Thymus (tissue), 11 donors: ENCODE measurements at regions not wholly inside any gene's neighbourhood (a gene's known extent, or its start where the extent isn't known, plus 50 kb on each side); places are given as distances from the start of the nearest gene placed in this dataset.

Experiments
- DNase-seq, 9 donors: peaks; one replicate each; pipeline ENCODE4 v3.0.0-alpha.2; 2013; ENCODE audit warnings: low spot score in 9 of 9, low read depth in 6 of 9, missing footprints in 1 of 9
- H3K27ac ChIP-seq, 2 donors: one replicate each; pipeline ENCODE4 v1.5.1; 2013; ENCODE audit warnings: control low read depth in 1 of 2, low read depth in 1 of 2, low read length in 1 of 2, mild to moderate bottlenecking in 1 of 2, moderate library complexity in 1 of 2
- H3K27me3 ChIP-seq, 2 donors: one replicate each; pipeline ENCODE4 v1.5.1; 2013; ENCODE audit warnings: low read length in 1 of 2; ENCODE audit not compliant: control insufficient read depth in 2 of 2, insufficient read depth in 1 of 2
- H3K36me3 ChIP-seq, 2 donors: one replicate each; pipeline ENCODE4 v1.5.1; 2013; ENCODE audit warnings: low read length in 1 of 2, mild to moderate bottlenecking in 1 of 2, moderate library complexity in 1 of 2; ENCODE audit not compliant: control insufficient read depth in 2 of 2, insufficient read depth in 2 of 2
- H3K4me1 ChIP-seq, 2 donors: one replicate each; pipeline ENCODE4 v1.5.1; 2013; ENCODE audit warnings: low read length in 2 of 2; ENCODE audit not compliant: control insufficient read depth in 2 of 2, insufficient read depth in 2 of 2
- H3K4me3 ChIP-seq, 2 donors: one replicate each; pipeline ENCODE4 v1.5.1; 2013; ENCODE audit warnings: low read length in 2 of 2, control low read depth in 1 of 2, mild to moderate bottlenecking in 1 of 2
- H3K9me3 ChIP-seq, 2 donors: one replicate each; pipeline ENCODE4 v1.5.1; 2013; ENCODE audit warnings: low read length in 1 of 2, mild to moderate bottlenecking in 1 of 2; ENCODE audit not compliant: control insufficient read depth in 2 of 2, insufficient read depth in 1 of 2
- WGBS: extraction: QIAGEN DNeasy Blood & Tissue Kit; methylation state at CpG from one replicate; pipeline ENCODE4 v1.1.7; 2013; 5-methylcytosine and 5-hydroxymethylcytosine counted together
- donor health status: healthy.

GRCh38 chr15:95598251-95598855, 732.1 kb upstream of the NR2F2 start:
- 88% methylated on average over 8 of the region's 8 CpGs for WGBS
- Histone ChIP-seq H3K36me3 (no peaks in the 10 kb centered on the region), H3K4me1 (no peaks in the 10 kb centered on the region), H3K27ac (no peak overlapping the region), H3K4me3 (no peak overlapping the region), H3K27me3 (no peaks in the 10 kb centered on the region), H3K9me3 (no peaks in the 10 kb centered on the region)
- DNase-seq = no peak

GRCh38 chr15:95600367-95600766, 730.1 kb upstream of the NR2F2 start:
- DNase-seq = no peak
- Histone ChIP-seq H3K4me3 (no peak overlapping the region), H3K4me1 (no peaks in the 10 kb centered on the region), H3K27ac (no peak overlapping the region), H3K9me3 (no peaks in the 10 kb centered on the region), H3K27me3 (no peaks in the 10 kb centered on the region), H3K36me3 (no peaks in the 10 kb centered on the region)
- 97% methylated on average over 2 of the region's 2 CpGs for WGBS

- Histone ChIP-seq H3K4me1 (no peaks in the 10 kb centered on the region), H3K4me3 (no peak overlapping the region), H3K9me3 (no peaks in the 10 kb centered on the region), H3K27ac (no peak overlapping the region), H3K27me3 (no peaks in the 10 kb centered on the region), H3K36me3 (no peaks in the 10 kb centered on the region)
- 93% methylated on average over 3 of the region's 3 CpGs for WGBS
- DNase-seq = no peak
Measured at GRCh38 chr15:95600884-95601283, 729.6 kb upstream of the NR2F2 start.

GRCh38 chr15:95601525-95601924, 729.0 kb upstream of the NR2F2 start:
- no peak overlapping the region for H3K4me3 ChIP-seq
- DNase-seq = no peak
- no peaks in the 10 kb centered on the region for H3K9me3 ChIP-seq
- no peaks in the 10 kb centered on the region for H3K36me3 ChIP-seq
- H3K4me1 ChIP-seq = no peaks in the 10 kb centered on the region
- WGBS = 88% methylated on average over 5 of the region's 5 CpGs
- H3K27ac ChIP-seq = no peak overlapping the region
- H3K27me3 ChIP-seq = no peaks in the 10 kb centered on the region

- H3K27me3 ChIP-seq = no peaks in the 10 kb centered on the region
- no peak for DNase-seq
- no peak overlapping the region for H3K4me3 ChIP-seq
- H3K4me1 ChIP-seq = no peaks in the 10 kb centered on the region
- no peaks in the 10 kb centered on the region for H3K9me3 ChIP-seq
- H3K27ac ChIP-seq = no peak overlapping the region
- WGBS = 84% methylated on average over 8 of the region's 8 CpGs
- no peaks in the 10 kb centered on the region for H3K36me3 ChIP-seq
Measured at GRCh38 chr15:95603802-95604201, 726.7 kb upstream of the NR2F2 start.

- Histone ChIP-seq H3K27me3 (no peaks in the 10 kb centered on the region), H3K36me3 (no peaks in the 10 kb centered on the region), H3K4me1 (no peaks in the 10 kb centered on the region), H3K27ac (no peak overlapping the region), H3K9me3 (no peaks in the 10 kb centered on the region), H3K4me3 (no peak overlapping the region)
- WGBS = 81% methylated on average over 1 of the region's 1 CpG
- DNase-seq = no peak
Measured at GRCh38 chr15:95604634-95605036, 725.9 kb upstream of the NR2F2 start.

GRCh38 chr15:95605098-95605497, 725.4 kb upstream of the NR2F2 start:
- H3K9me3 ChIP-seq = no peaks in the 10 kb centered on the region
- no peaks in the 10 kb centered on the region for H3K27me3 ChIP-seq
- H3K36me3 ChIP-seq = no peaks in the 10 kb centered on the region
- H3K4me3 ChIP-seq = no peak overlapping the region
- no peaks in the 10 kb centered on the region for H3K4me1 ChIP-seq
- no peak overlapping the region for H3K27ac ChIP-seq
- DNase-seq = no peak

GRCh38 chr15:95606551-95606950, 723.9 kb upstream of the NR2F2 start:
- no peaks in the 10 kb centered on the region for H3K4me1 ChIP-seq
- H3K4me3 ChIP-seq = no peak overlapping the region
- H3K36me3 ChIP-seq = no peaks in the 10 kb centered on the region
- no peak for DNase-seq
- no peaks in the 10 kb centered on the region for H3K9me3 ChIP-seq
- no peak overlapping the region for H3K27ac ChIP-seq
- 98% methylated on average over 2 of the region's 2 CpGs for whole genome bisulfite sequencing
- H3K27me3 ChIP-seq = no peaks in the 10 kb centered on the region

- Histone ChIP-seq H3K36me3 (no peaks in the 10 kb centered on the region), H3K4me3 (no peak overlapping the region), H3K9me3 (no peaks in the 10 kb centered on the region), H3K4me1 (no peaks in the 10 kb centered on the region), H3K27me3 (no peaks in the 10 kb centered on the region), H3K27ac (no peak overlapping the region)
- WGBS = 94% methylated on average over 4 of the region's 4 CpGs
- DNase-seq = no peak
Measured at GRCh38 chr15:95608371-95608770, 722.1 kb upstream of the NR2F2 start.

GRCh38 chr15:95609096-95609495, 721.4 kb upstream of the NR2F2 start:
- no peak for DNase-seq
- no peak overlapping the region for H3K27ac ChIP-seq
- H3K36me3 ChIP-seq = no peaks in the 10 kb centered on the region
- no peaks in the 10 kb centered on the region for H3K9me3 ChIP-seq
- WGBS = 70% methylated on average over 3 of the region's 3 CpGs
- no peaks in the 10 kb centered on the region for H3K4me1 ChIP-seq
- H3K4me3 ChIP-seq = no peak overlapping the region
- no peaks in the 10 kb centered on the region for H3K27me3 ChIP-seq
